Fibroblast of lung (primary cell): ENCODE measurements at regions not wholly inside any gene's neighbourhood (a gene's known extent, or its start where the extent isn't known, plus 50 kb on each side); places are given as distances from the start of the nearest gene placed in this dataset.
A peak's percentile ranks its signal among the peaks of the same experiment; 100 is the strongest.

Experiments
- DNase-seq, 2 donors: peaks; one replicate each; pipeline versions ENCODE4 v3.0.0 to v3.0.0-alpha.2; 2010; ENCODE audit warnings: low read depth in 2 of 2
- H2AFZ ChIP-seq: 2 replicates; pipeline ENCODE4 v1.5.1; 2012; ENCODE audit warnings: low read length, control low read depth, inconsistent platforms
- H3K27ac ChIP-seq: 2 replicates; pipeline ENCODE4 v1.5.1; 2011; ENCODE audit warnings: low read length, control low read depth; ENCODE audit not compliant: insufficient read depth
- H3K27me3 ChIP-seq: 2 replicates; pipeline ENCODE4 v1.5.1; 2011; ENCODE audit warnings: mild to moderate bottlenecking, low read length; ENCODE audit not compliant: control insufficient read depth, insufficient read depth
- H3K36me3 ChIP-seq: 2 replicates; pipeline ENCODE4 v1.5.1; 2011; ENCODE audit warnings: low read length; ENCODE audit not compliant: control insufficient read depth, insufficient read depth
- H3K4me1 ChIP-seq: 2 replicates; pipeline ENCODE4 v1.5.1; 2011; ENCODE audit warnings: low read length; ENCODE audit not compliant: control insufficient read depth, insufficient read depth; ENCODE audit errors: extremely low read depth
- H3K4me2 ChIP-seq: 2 replicates; pipeline ENCODE4 v1.5.1; 2011; ENCODE audit warnings: low read length, control low read depth; ENCODE audit not compliant: insufficient read depth; ENCODE audit errors: extremely low read depth
- H3K4me3 ChIP-seq, 4 experiments: fragments of 200-600 bp in 1 of 4; sonication (generic) in 1 of 4; replicated peaks in 1 of 4; 2 replicates each; pipeline ENCODE4 v1.5.1; 2011 to 2016; ENCODE audit warnings: low read length in 4 of 4, low read depth in 3 of 4, mild to moderate bottlenecking in 3 of 4, control low read depth in 2 of 4, inconsistent platforms in 1 of 4, mixed read lengths in 1 of 4; ENCODE audit not compliant: insufficient read depth in 1 of 4; ENCODE audit errors: control extremely low read depth in 1 of 4
- H3K79me2 ChIP-seq: 2 replicates; pipeline ENCODE4 v1.5.1; 2012; ENCODE audit warnings: mild to moderate bottlenecking, low read length, inconsistent platforms; ENCODE audit not compliant: control insufficient read depth, insufficient read depth
- H3K9ac ChIP-seq: 2 replicates; pipeline ENCODE4 v1.5.1; 2011; ENCODE audit warnings: mild to moderate bottlenecking, low read length, control low read depth; ENCODE audit not compliant: insufficient read depth
- H3K9me3 ChIP-seq: 2 replicates; pipeline ENCODE4 v1.5.1; 2012; ENCODE audit warnings: low read depth, low read length; ENCODE audit not compliant: control insufficient read depth, insufficient read depth
- H4K20me1 ChIP-seq: 2 replicates; pipeline ENCODE4 v1.5.1; 2011; ENCODE audit warnings: low read length; ENCODE audit not compliant: control insufficient read depth, insufficient read depth; ENCODE audit errors: extremely low read depth
- CTCF ChIP-seq, 2 donors: IDR thresholded peaks in 1 of 2; conservative IDR thresholded peaks in 1 of 2; 1 replicate in 1 of 2; 2 replicates in 1 of 2; pipeline ENCODE4 v1.5.1; 2011 to 2012; ENCODE audit warnings: low read length in 2 of 2, control low read depth in 1 of 2, inconsistent platforms in 1 of 2, low read depth in 1 of 2, mild to moderate bottlenecking in 1 of 2
- EZH2 ChIP-seq: IDR thresholded peaks from 2 replicates; pipeline ENCODE4 v1.5.1; 2012; ENCODE audit warnings: low read length, control low read depth, mild to moderate bottlenecking; ENCODE audit errors: missing control alignments

- no peak overlapping the region for H2AFZ ChIP-seq
Measured at GRCh38 chr20:57808264-57809070, 98.7 kb upstream of the PMEPA1 start.

GRCh38 chr20:57807401-57808263 is 97.8 kb upstream of the PMEPA1 start:
- Histone ChIP-seq H3K36me3 (no peaks in the 10 kb centered on the region), H3K27me3 (no peaks in the 10 kb centered on the region), H2AFZ (no peak overlapping the region), H3K4me3 (no peak overlapping the region), H3K9me3 (no peaks in the 10 kb centered on the region), H4K20me1 (no peaks in the 10 kb centered on the region), H3K27ac (no peak overlapping the region), H3K9ac (no peak overlapping the region), H3K4me1 (no peaks in the 10 kb centered on the region), H3K79me2 (no peaks in the 10 kb centered on the region), H3K4me2 (no peak overlapping the region)
- DNase-seq = peak in 1 of 2 donors; percentile 45
- TF ChIP-seq EZH2 (no peak), CTCF (conservative IDR thresholded peaks at IDR 0.05 in 1 of 2, IDR thresholded peaks at IDR 0.05 in 1 of 2; ENCODE audit: low read depth in 1 of 2, low read length in 2 of 2) (no peak)

More at GRCh38 chr20:57808264-57809070, 98.7 kb upstream of the PMEPA1 start:
- Histone ChIP-seq H3K27ac (no peak overlapping the region), H3K4me2 (no peak overlapping the region), H3K4me3 (no peak overlapping the region), H4K20me1 (no peaks in the 10 kb centered on the region), H3K9me3 (no peaks in the 10 kb centered on the region), H3K27me3 (no peaks in the 10 kb centered on the region), H3K79me2 (no peaks in the 10 kb centered on the region), H3K4me1 (no peaks in the 10 kb centered on the region), H3K9ac (no peak overlapping the region), H3K36me3 (no peaks in the 10 kb centered on the region)
- no peak for DNase-seq
- TF ChIP-seq EZH2 = no peak
- TF ChIP-seq CTCF (conservative IDR thresholded peaks at IDR 0.05 in 1 of 2, IDR thresholded peaks at IDR 0.05 in 1 of 2; ENCODE audit: low read depth in 1 of 2, low read length in 2 of 2) = no peak

- H3K27me3 ChIP-seq = no peaks in the 10 kb centered on the region
- no peaks in the 10 kb centered on the region for H3K36me3 ChIP-seq
- H3K9ac ChIP-seq = no peak overlapping the region
- H3K9me3 ChIP-seq = no peaks in the 10 kb centered on the region
- DNase-seq = no peak
- no peak overlapping the region for H3K27ac ChIP-seq
- no peaks in the 10 kb centered on the region for H3K79me2 ChIP-seq
- no peak overlapping the region for H3K4me3 ChIP-seq
- H3K4me1 ChIP-seq = no peaks in the 10 kb centered on the region
- no peak overlapping the region for H2AFZ ChIP-seq
- TF ChIP-seq EZH2 (no peak), CTCF (conservative IDR thresholded peaks at IDR 0.05 in 1 of 2, IDR thresholded peaks at IDR 0.05 in 1 of 2; ENCODE audit: low read depth in 1 of 2, low read length in 2 of 2) (no peak)
- H4K20me1 ChIP-seq = no peaks in the 10 kb centered on the region
- H3K4me2 ChIP-seq = no peak overlapping the region
Measured at GRCh38 chr20:57806975-57807374, 97.2 kb upstream of the PMEPA1 start.
